ENCODE measurements at regions not wholly inside any gene's neighbourhood (a gene's known extent, or its start where the extent isn't known, plus 50 kb on each side); places are given as distances from the start of the nearest gene placed in this dataset.

- TF ChIP-seq CTCF (conservative IDR thresholded peaks at IDR 0.05; ENCODE audit: low read depth in 2 of 2), result no peak
- TF ChIP-seq JUNB (IDR thresholded peaks at IDR 0.05; ENCODE audit: unreplicated experiment), result no peak
Observed at GRCh38 chr5:2936413-2936812, 184.9 kb upstream of the IRX2 start (continued).

- no peak for DNase-seq (ENCODE audit: low spot score)
- no peaks in the 10 kb centered on the region for H3K79me2 ChIP-seq (replicated peaks; ENCODE audit: insufficient read depth)
- H3K27ac ChIP-seq (ENCODE audit: low read depth), result no peak overlapping the region
- Mint-ChIP-seq H3K4me1 (peaks cover 8% of the 10 kb centered on the region), H3K27me3 (ENCODE audit: insufficient read depth, low read depth, poor library complexity) (no peaks in the 10 kb centered on the region), H3K4me3 (no peak overlapping the region), H3K36me3 (ENCODE audit: low read depth) (no peaks in the 10 kb centered on the region), H3K9me3 (0 out of 3 replicates have a peak, but pooled peaks cover 6% of the 10 kb centered on the region), H3K27ac (no peak overlapping the region)
- no peak overlapping the region for H3K4me3 ChIP-seq
- H3K4me1 ChIP-seq (ENCODE audit: insufficient read depth), result no peaks in the 10 kb centered on the region
- H3K4me2 ChIP-seq, result no peak overlapping the region
- no peak overlapping the region for H2AFZ ChIP-seq
- H3K27me3 ChIP-seq (ENCODE audit: insufficient read depth), result no peaks in the 10 kb centered on the region
- H4K20me1 ChIP-seq (replicated peaks; ENCODE audit: insufficient read depth), result no peaks in the 10 kb centered on the region
- TF ChIP-seq POLR2AphosphoS5 (IDR thresholded peaks at IDR 0.05; ENCODE audit: low read depth), result no peak
- no peak for TF ChIP-seq ZNF462 (CRISPR knock-in tag; IDR thresholded peaks at IDR 0.05)
- no peak for TF ChIP-seq STAT1 (IDR thresholded peaks at IDR 0.05; ENCODE audit: unreplicated experiment)
- TF ChIP-seq CREB1 (CRISPR knock-in tag; IDR thresholded peaks at IDR 0.05; ENCODE audit: low read depth), result no peak
- no peak for TF ChIP-seq NANOG (IDR thresholded peaks at IDR 0.05; ENCODE audit: borderline replicate concordance)
- no peaks in the 10 kb centered on the region for H3K36me3 ChIP-seq (ENCODE audit: insufficient read depth)
- no peak for ATAC-seq
- H3F3A ChIP-seq (replicated peaks; ENCODE audit: low read depth), result no peaks in the 10 kb centered on the region
- no peaks in the 10 kb centered on the region for H3K9me2 ChIP-seq (ENCODE audit: insufficient read depth)
Observed at GRCh38 chr5:2929779-2930178, 178.3 kb upstream of the IRX2 start.
